WTC11 (cell line): ENCODE measurements at regions not wholly inside any gene's neighbourhood (a gene's known extent, or its start where the extent isn't known, plus 50 kb on each side); places are given as distances from the start of the nearest gene placed in this dataset.

Experiments used
- ATF3 ChIP-seq: sonication (generic); formaldehyde crosslinking; conservative IDR thresholded peaks from 2 replicates; pipeline ENCODE4 v1.8.1; 2022; ENCODE audit warnings: mild to moderate bottlenecking, missing genetic modification reagents
- CTCF ChIP-seq: fragments of 200-600 bp; IDR thresholded peaks from 2 replicates; pipeline ENCODE4 v1.8.0; 2022; ENCODE audit warnings: antibody characterized with exemption
- E2F4 ChIP-seq: sonication (generic); formaldehyde crosslinking; IDR thresholded peaks from 2 replicates; pipeline ENCODE4 v1.8.1; 2022; ENCODE audit warnings: low read depth, mild to moderate bottlenecking, moderate library complexity, missing genetic modification reagents, borderline replicate concordance
- SP1 ChIP-seq: sonication (generic); formaldehyde crosslinking; conservative IDR thresholded peaks from 2 replicates; pipeline ENCODE4 v1.8.1; 2022; ENCODE audit warnings: missing genetic modification reagents
- ZBTB43 ChIP-seq: sonication (generic); formaldehyde crosslinking; IDR thresholded peaks from 2 replicates; pipeline ENCODE4 v1.8.1; 2023; ENCODE audit warnings: mild to moderate bottlenecking, missing genetic modification reagents

GRCh38 chr22:26981541-26981940 lies 324.2 kb downstream of the MIAT start:
- TF ChIP-seq SP1 (CRISPR knock-in tag) (no peak), ZBTB43 (CRISPR knock-in tag) (no peak), CTCF (no peak), E2F4 (no peak), ATF3 (no peak)
